H1 (cell line): ENCODE measurements at regions not wholly inside any gene's neighbourhood (a gene's known extent, or its start where the extent isn't known, plus 50 kb on each side); places are given as distances from the start of the nearest gene placed in this dataset.

Experiments used
- BACH1 ChIP-seq: IDR thresholded peaks from 2 replicates; pipeline ENCODE4 v1.6.1; 2012; ENCODE audit warnings: low read length, improper control_type of control experiment
- BRCA1 ChIP-seq: IDR thresholded peaks from 2 replicates; pipeline ENCODE4 v1.6.1; 2012; ENCODE audit warnings: low read depth, low read length, improper control_type of control experiment
- GTF2F1 ChIP-seq: IDR thresholded peaks from 2 replicates; pipeline ENCODE4 v1.6.1; 2012; ENCODE audit warnings: low read depth, low read length, improper control_type of control experiment, borderline replicate concordance
- HDAC2 ChIP-seq, 2 experiments: fragments of 300-600 bp in 1 of 2; sonication (generic) in 1 of 2; IDR thresholded peaks; 2 replicates each; pipeline ENCODE4 v1.6.1; 2011 to 2012; ENCODE audit warnings: low read depth in 2 of 2, low read length in 2 of 2, mild to moderate bottlenecking in 2 of 2, moderate library complexity in 2 of 2, borderline replicate concordance in 1 of 2, inconsistent platforms in 1 of 2
- KDM4A ChIP-seq: IDR thresholded peaks from one replicate; pipeline ENCODE4 v1.7.1; 2012; ENCODE audit warnings: low read depth, mild to moderate bottlenecking, moderate library complexity, low read length, inconsistent platforms; ENCODE audit not compliant: severe bottlenecking
- RNF2 ChIP-seq: fragments of 200-900, 300-1000 bp; sonication (generic); IDR thresholded peaks from 2 replicates; pipeline ENCODE4 v1.7.1; 2016; ENCODE audit warnings: borderline replicate concordance, low read depth, mild to moderate bottlenecking, antibody characterized with exemption, low read length; ENCODE audit not compliant: poor library complexity, severe bottlenecking; ENCODE audit errors: missing control alignments
- SIN3A ChIP-seq, 2 experiments: IDR thresholded peaks in 1 of 2; conservative IDR thresholded peaks in 1 of 2; 2 replicates each; pipeline ENCODE4 v1.6.1; 2011 to 2012; ENCODE audit warnings: low read length in 2 of 2, improper control_type of control experiment in 1 of 2, low read depth in 1 of 2, mild to moderate bottlenecking in 1 of 2
- SIX5 ChIP-seq: IDR thresholded peaks from 2 replicates; pipeline ENCODE4 v1.6.1; 2011; ENCODE audit warnings: mild to moderate bottlenecking, low read depth, low read length
- TAF1 ChIP-seq: IDR thresholded peaks from 2 replicates; pipeline ENCODE4 v1.6.1; 2011; ENCODE audit warnings: mild to moderate bottlenecking, low read depth, low read length
- TAF7 ChIP-seq: optimal IDR thresholded peaks from 2 replicates; pipeline ENCODE3; 2011; ENCODE audit warnings: low read depth, mild to moderate bottlenecking, inconsistent platforms, low read length, moderate library complexity, borderline replicate concordance
- TEAD4 ChIP-seq: IDR thresholded peaks from 2 replicates; pipeline ENCODE4 v1.6.1; 2012; ENCODE audit warnings: low read depth, low read length, inconsistent platforms, mixed read lengths

- TF ChIP-seq SIN3A (conservative IDR thresholded peaks at IDR 0.05 in 1 of 2, IDR thresholded peaks at IDR 0.05 in 1 of 2; ENCODE audit: low read depth in 1 of 2, low read length in 2 of 2) (no peak), GTF2F1 (no peak), TEAD4 (no peak), KDM4A (no peak), TAF7 (no peak), SIX5 (no peak), TAF1 (no peak), RNF2 (no peak), BRCA1 (no peak), HDAC2 (IDR thresholded peaks at IDR 0.05; ENCODE audit: borderline replicate concordance in 1 of 2, low read depth in 2 of 2, low read length in 2 of 2) (no peak), BACH1 (no peak)
These were observed 71.5 kb upstream of the NKD1 start (continued) for GRCh38 chr16:50476486-50477255.
